SK-N-SH (cell line): ENCODE measurements at regions not wholly inside any gene's neighbourhood (a gene's known extent, or its start where the extent isn't known, plus 50 kb on each side); places are given as distances from the start of the nearest gene placed in this dataset.

Source experiments
- CTCF ChIA-PET: fragments of 300-600, 350-600 bp; formaldehyde crosslinking; extraction: SDS; loops from one replicate; lab custom pipeline; 2021; lab: Yijun Ruan, JAX
- POLR2A ChIA-PET: fragments of 350-600 bp; sonication (Branson Sonifier 250); formaldehyde crosslinking; extraction: SDS; loops from one replicate; lab custom pipeline; 2020; ENCODE audit warnings: antibody characterized with exemption, inconsistent platforms; lab: Yijun Ruan, JAX
- DNase-seq: peaks from one replicate; pipeline ENCODE4 v3.0.0; 2012
- H2AFZ ChIP-seq: fragments of 200-600 bp; sonication (generic); 2 replicates; pipeline ENCODE4 v1.8.1; 2016; ENCODE audit warnings: antibody characterized with exemption, mild to moderate bottlenecking, low read depth
- H3F3A ChIP-seq: fragments of 200-600 bp; sonication (generic); replicated peaks from 2 replicates; pipeline ENCODE3; 2016; ENCODE audit warnings: antibody characterized with exemption, mild to moderate bottlenecking; ENCODE audit not compliant: insufficient read depth
- H3K27ac ChIP-seq, 2 experiments: fragments of 200-500 bp in 1 of 2; fragments of 200-600 bp in 1 of 2; sonication (Bioruptor generic) in 1 of 2; sonication (generic), shearing (Covaris generic) in 1 of 2; 2 replicates each; pipeline versions ENCODE4 v1.5.1 to v1.6.1; 2014 to 2016; ENCODE audit warnings: low read depth in 2 of 2, inconsistent platforms in 1 of 2, low read length in 1 of 2, mild to moderate bottlenecking in 1 of 2, mixed read lengths in 1 of 2
- H3K27me3 ChIP-seq: fragments of 200-600 bp; sonication (generic), shearing (Covaris generic); 2 replicates; pipeline ENCODE4 v1.6.1; 2016; ENCODE audit warnings: mixed run types; ENCODE audit not compliant: insufficient read depth
- H3K36me3 ChIP-seq, 2 experiments: fragments of 200-500 bp in 1 of 2; fragments of 200-600 bp in 1 of 2; sonication (Bioruptor generic) in 1 of 2; sonication (generic) in 1 of 2; replicated peaks in 1 of 2; 2 replicates each; pipeline versions ENCODE3 to v1.5.1; 2014 to 2016; ENCODE audit warnings: low read length in 1 of 2, mild to moderate bottlenecking in 1 of 2; ENCODE audit not compliant: insufficient read depth in 2 of 2, control insufficient read depth in 1 of 2
- H3K4me1 ChIP-seq, 2 experiments: fragments of 200-500 bp in 1 of 2; fragments of 200-600 bp in 1 of 2; sonication (Bioruptor generic) in 1 of 2; sonication (generic), shearing (Covaris generic) in 1 of 2; 2 replicates each; pipeline versions ENCODE4 v1.5.1 to v1.6.1; 2014 to 2016; ENCODE audit warnings: low read depth in 1 of 2, low read length in 1 of 2, mixed run types in 1 of 2; ENCODE audit not compliant: insufficient read depth in 2 of 2, control insufficient read depth in 1 of 2
- H3K4me2 ChIP-seq: fragments of 200-600 bp; sonication (generic), shearing (Covaris generic); 2 replicates; pipeline ENCODE4 v1.6.1; 2017; ENCODE audit warnings: mixed run types
- H3K4me3 ChIP-seq, 2 experiments: fragments of 200-500 bp in 1 of 2; fragments of 200-600 bp in 1 of 2; sonication (Bioruptor generic) in 1 of 2; sonication (generic), shearing (Covaris generic) in 1 of 2; 2 replicates each; pipeline versions ENCODE4 v1.5.1 to v1.8.1; 2014 to 2016; ENCODE audit warnings: low read depth in 2 of 2, inconsistent platforms in 1 of 2, low read length in 1 of 2, mild to moderate bottlenecking in 1 of 2, mixed read lengths in 1 of 2, moderate library complexity in 1 of 2
- H3K79me2 ChIP-seq: fragments of 200-600 bp; sonication (generic); 2 replicates; pipeline ENCODE4 v1.8.1; 2017; ENCODE audit warnings: mild to moderate bottlenecking; ENCODE audit not compliant: insufficient read depth
- H3K9ac ChIP-seq: fragments of 200-600 bp; sonication (generic); 2 replicates; pipeline ENCODE4 v1.6.1; 2017; ENCODE audit warnings: mixed run types
- H3K9me2 ChIP-seq: fragments of 200-600 bp; sonication (generic); 2 replicates; pipeline ENCODE4 v1.6.1; 2017; ENCODE audit warnings: mixed run types
- H3K9me3 ChIP-seq: fragments of 200-600 bp; sonication (generic); 2 replicates; pipeline ENCODE4 v1.6.1; 2017; ENCODE audit warnings: mixed run types, mild to moderate bottlenecking, moderate library complexity
- H4K20me1 ChIP-seq: fragments of 200-600 bp; sonication (generic); 2 replicates; pipeline ENCODE4 v1.6.1; 2017; ENCODE audit warnings: mild to moderate bottlenecking, mixed run types; ENCODE audit not compliant: insufficient read depth
- CHD2 ChIP-seq: fragments of 150-350 bp; IDR thresholded peaks from 2 replicates; pipeline ENCODE4 v1.6.1; 2018; ENCODE audit warnings: low read length; ENCODE audit not compliant: partially characterized antibody
- ELF1 ChIP-seq: IDR thresholded peaks from 2 replicates; pipeline ENCODE4 v1.4.0; 2012
- EP300 ChIP-seq, 2 experiments: IDR thresholded peaks; 2 replicates each; pipeline versions ENCODE4 v1.4.0 to v1.6.1; 2012; ENCODE audit warnings: borderline replicate concordance in 1 of 2, low read depth in 1 of 2, low read length in 1 of 2
- EZH2phosphoT487 ChIP-seq: fragments of 200-600 bp; sonication (generic); IDR thresholded peaks from 2 replicates; pipeline ENCODE4 v1.6.1; 2017; ENCODE audit warnings: low read depth, mixed run types, mild to moderate bottlenecking, antibody characterized with exemption, moderate library complexity, borderline replicate concordance
- GABPA ChIP-seq: IDR thresholded peaks from 2 replicates; pipeline ENCODE4 v1.4.0; 2012; ENCODE audit warnings: low read depth, mild to moderate bottlenecking
- GATA2 ChIP-seq: sonication (generic); formaldehyde crosslinking; IDR thresholded peaks from 2 replicates; pipeline ENCODE4 v1.5.0; 2020; ENCODE audit warnings: mild to moderate bottlenecking, missing genetic modification reagents
- JUND ChIP-seq: IDR thresholded peaks from 2 replicates; pipeline ENCODE4 v1.4.0; 2012
- MEF2A ChIP-seq: IDR thresholded peaks from 2 replicates; pipeline ENCODE4 v1.4.0; 2012; ENCODE audit warnings: low read depth, borderline replicate concordance
- RAD21 ChIP-seq: IDR thresholded peaks from 2 replicates; pipeline ENCODE4 v1.6.1; 2012; ENCODE audit warnings: mild to moderate bottlenecking, low read length
- RCOR1 ChIP-seq: fragments of 150-350 bp; IDR thresholded peaks from 2 replicates; pipeline ENCODE4 v1.6.1; 2017; ENCODE audit warnings: antibody characterized with exemption, low read length
- SIN3A ChIP-seq: IDR thresholded peaks from 2 replicates; pipeline ENCODE4 v1.6.1; 2012; ENCODE audit warnings: low read depth, mild to moderate bottlenecking, low read length, moderate library complexity, borderline replicate concordance
- SMC3 ChIP-seq: IDR thresholded peaks from 2 replicates; pipeline ENCODE4 v1.6.1; 2012; ENCODE audit warnings: low read depth, low read length, improper control_type of control experiment
- TAF1 ChIP-seq: IDR thresholded peaks from 2 replicates; pipeline ENCODE4 v1.6.1; 2012; ENCODE audit warnings: low read depth, mild to moderate bottlenecking, low read length, moderate library complexity, borderline replicate concordance
- TEAD4 ChIP-seq: IDR thresholded peaks from 2 replicates; pipeline ENCODE4 v1.4.0; 2012; ENCODE audit warnings: mild to moderate bottlenecking, borderline replicate concordance; ENCODE audit not compliant: insufficient read depth
- WGBS: methylation state at CpG from one replicate; pipeline ENCODE4 v1.1.6; 2017; ENCODE audit warnings: low lambda C conversion rate; 5-methylcytosine and 5-hydroxymethylcytosine counted together
- TF ChIP-seq, protein P1 (sequence below): fragments of 150-350 bp; IDR thresholded peaks from 2 replicates; pipeline ENCODE4 v1.6.1; 2016; ENCODE audit warnings: mild to moderate bottlenecking, low read depth, low read length

DNA sequence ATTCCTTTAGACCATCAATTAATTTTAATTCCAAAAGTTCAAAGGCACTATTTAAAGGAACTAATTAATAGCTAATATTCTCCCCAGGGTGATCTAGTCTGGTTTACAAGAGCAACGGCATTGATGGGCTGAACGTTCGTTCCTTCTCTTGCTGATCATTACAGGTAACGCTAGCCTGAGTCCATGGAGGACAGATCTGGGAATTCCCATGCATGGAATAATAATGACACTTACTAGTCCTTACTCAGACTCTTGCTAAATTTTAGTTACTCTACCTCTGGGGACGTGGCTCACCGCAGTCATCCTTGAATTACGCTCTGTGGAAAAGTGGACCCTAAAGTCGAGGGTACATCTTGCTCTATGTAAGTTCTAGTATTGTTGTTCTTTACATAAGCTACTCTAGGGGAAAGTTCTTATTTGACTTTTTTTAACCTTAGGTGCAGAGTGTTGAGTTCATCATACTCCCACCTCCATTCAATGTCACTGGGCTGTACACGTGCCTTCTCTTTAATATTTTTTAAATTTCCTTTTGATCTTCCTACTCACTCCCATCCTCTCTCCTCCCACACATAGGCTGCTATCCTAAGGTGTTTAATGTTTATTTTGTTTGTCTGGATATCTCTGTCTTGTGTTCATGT is 133.9 kb downstream of the ZNF281 start:
- Histone ChIP-seq H3K27me3 (no peaks in the 10 kb centered on the region), H3K4me1 (peaks cover 0 to 4% of the 10 kb centered on the region in 2 experiments; a peak in 1 of 4 replicates), H3K9me3 (no peaks in the 10 kb centered on the region), H3K4me2 (no peak overlapping the region), H3K4me3 (no peak overlapping the region), H3K9ac (no peak overlapping the region), H3K79me2 (no peaks in the 10 kb centered on the region), H3F3A (no peaks in the 10 kb centered on the region), H3K36me3 (no peaks in the 10 kb centered on the region), H3K9me2 (no peaks in the 10 kb centered on the region), H4K20me1 (no peaks in the 10 kb centered on the region), H3K27ac (no peak overlapping the region), H2AFZ (no peak overlapping the region)
- 84% methylated on average over 9 of the region's 9 CpGs for WGBS
- POLR2A ChIA-PET = no interaction called here
- DNase-seq = no peak
- CTCF ChIA-PET = interaction anchor here (0.6 to 3.6 kb wide), 6 partner anchors 12 to 591 kb away, joined by 3 to 13 read pairs (median 6); no protein-coding TSS in a partner anchor
- TF ChIP-seq TEAD4 = no peak
- TF ChIP-seq JUND = no peak
- TF ChIP-seq TAF1 = no peak
- no peak for TF ChIP-seq RCOR1
- TF ChIP-seq SMC3 = no peak
- no peak for TF ChIP-seq EP300 (IDR thresholded peaks at IDR 0.05; ENCODE audit: borderline replicate concordance in 1 of 2, low read depth in 1 of 2, low read length in 1 of 2)

DNA sequence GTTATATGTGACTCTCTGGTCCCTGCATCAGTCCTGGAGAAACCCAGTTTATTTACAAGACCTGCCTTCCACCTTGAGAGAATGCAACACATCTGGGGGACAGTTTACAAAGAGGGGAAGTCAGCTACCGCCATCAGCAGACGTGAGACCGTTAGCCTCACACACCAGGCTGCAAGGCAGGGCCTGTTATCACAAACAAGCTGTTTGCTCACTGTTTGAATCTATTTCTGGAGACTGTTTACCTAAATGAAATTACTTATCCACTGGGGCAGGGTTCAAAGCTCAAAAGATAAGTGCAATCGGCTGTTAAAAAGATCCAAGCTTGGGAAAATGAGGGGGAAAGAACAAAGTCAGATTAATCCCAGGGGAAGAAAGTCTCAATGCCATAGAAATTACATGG is 134.4 kb downstream of the ZNF281 start:
- no peak for DNase-seq
- H3K36me3 ChIP-seq = no peaks in the 10 kb centered on the region
- ChIA-PET POLR2A (no interaction called here), CTCF (interaction anchor here (0.6 to 3.6 kb wide), 6 partner anchors 12 to 591 kb away, joined by 3 to 13 read pairs (median 6); no protein-coding TSS in a partner anchor)
- peaks cover 0 to 4% of the 10 kb centered on the region in 2 experiments; a peak in 1 of 4 replicates for H3K4me1 ChIP-seq
- H3K27me3 ChIP-seq = no peaks in the 10 kb centered on the region
- no peaks in the 10 kb centered on the region for H4K20me1 ChIP-seq
- H3K4me2 ChIP-seq = no peak overlapping the region
- no peaks in the 10 kb centered on the region for H3F3A ChIP-seq
- H3K9me3 ChIP-seq = no peaks in the 10 kb centered on the region
- no peaks in the 10 kb centered on the region for H3K79me2 ChIP-seq
- no peaks in the 10 kb centered on the region for H3K9me2 ChIP-seq
- no peak overlapping the region for H3K4me3 ChIP-seq
- no peak overlapping the region for H2AFZ ChIP-seq
- no peak overlapping the region for H3K27ac ChIP-seq
- TF ChIP-seq RCOR1 (no peak), GABPA (no peak), EZH2phosphoT487 (no peak)
- H3K9ac ChIP-seq = no peak overlapping the region
- 85% methylated on average over 4 of the region's 4 CpGs for WGBS

DNA sequence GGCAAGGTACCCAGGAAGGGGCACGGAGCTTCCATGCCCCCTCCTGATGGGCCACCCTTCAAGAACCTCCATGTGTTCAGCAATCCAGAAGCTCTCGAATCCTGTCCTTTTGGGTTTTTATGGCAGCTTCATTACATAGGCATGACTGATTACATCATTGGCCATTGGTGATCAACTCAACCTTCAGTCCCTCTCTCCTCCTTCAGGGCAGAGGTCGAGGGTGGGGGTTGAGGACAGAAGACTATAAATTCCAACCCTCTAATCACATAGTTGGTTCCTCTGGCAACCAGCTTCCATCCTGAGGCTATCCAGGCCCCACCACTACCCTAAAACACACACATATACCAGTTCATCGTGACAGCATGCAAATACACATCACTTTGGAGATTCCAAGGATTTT is 135.7 kb downstream of the ZNF281 start:
- Histone ChIP-seq H3K9ac (no peak overlapping the region), H3K79me2 (no peaks in the 10 kb centered on the region), H3K4me2 (no peak overlapping the region), H3F3A (no peaks in the 10 kb centered on the region), H3K27me3 (no peaks in the 10 kb centered on the region), H3K36me3 (no peaks in the 10 kb centered on the region), H3K4me3 (no peak overlapping the region), H3K9me3 (no peaks in the 10 kb centered on the region), H3K4me1 (peaks cover 0 to 4% of the 10 kb centered on the region in 2 experiments; a peak in 1 of 4 replicates), H2AFZ (no peak overlapping the region), H3K9me2 (no peaks in the 10 kb centered on the region), H3K27ac (no peak overlapping the region), H4K20me1 (no peaks in the 10 kb centered on the region)
- no peak for DNase-seq
- 59% methylated on average over 4 of the region's 4 CpGs for WGBS
- POLR2A ChIA-PET = no interaction called here
- TF ChIP-seq CHD2 = no peak
- no peak for TF ChIP-seq SMC3
- TF ChIP-seq, protein P1, sequence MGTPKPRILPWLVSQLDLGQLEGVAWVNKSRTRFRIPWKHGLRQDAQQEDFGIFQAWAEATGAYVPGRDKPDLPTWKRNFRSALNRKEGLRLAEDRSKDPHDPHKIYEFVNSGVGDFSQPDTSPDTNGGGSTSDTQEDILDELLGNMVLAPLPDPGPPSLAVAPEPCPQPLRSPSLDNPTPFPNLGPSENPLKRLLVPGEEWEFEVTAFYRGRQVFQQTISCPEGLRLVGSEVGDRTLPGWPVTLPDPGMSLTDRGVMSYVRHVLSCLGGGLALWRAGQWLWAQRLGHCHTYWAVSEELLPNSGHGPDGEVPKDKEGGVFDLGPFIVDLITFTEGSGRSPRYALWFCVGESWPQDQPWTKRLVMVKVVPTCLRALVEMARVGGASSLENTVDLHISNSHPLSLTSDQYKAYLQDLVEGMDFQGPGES = no peak
- no peak for TF ChIP-seq RCOR1
- no peak for TF ChIP-seq SIN3A
- no peak for TF ChIP-seq GATA2 (CRISPR knock-in tag)
- TF ChIP-seq MEF2A = no peak
- TF ChIP-seq RAD21 = no peak
- TF ChIP-seq ELF1 = no peak
- TF ChIP-seq TAF1 = no peak
- CTCF ChIA-PET = interaction anchor here (1.0 to 3.6 kb wide), 4 partner anchors 15 to 589 kb away, joined by 3 to 13 read pairs (median 3); no protein-coding TSS in a partner anchor
